ENCODE measurements at regions not wholly inside any gene's neighbourhood (a gene's known extent, or its start where the extent isn't known, plus 50 kb on each side); places are given as distances from the start of the nearest gene placed in this dataset.

GRCh38 chr15:95300958-95301357 lies 1029.5 kb upstream of the NR2F2 start:
- Histone ChIP-seq H3K27ac (ENCODE audit: low read depth, low read length) (no peak overlapping the region), H4K20me1 (replicated peaks in 1 of 2; ENCODE audit: control insufficient read depth in 1 of 2, insufficient read depth in 2 of 2, low read length in 2 of 2) (no peaks in the 10 kb centered on the region), H4K8ac (ENCODE audit: extremely low read depth, insufficient read depth, low read length) (no peak overlapping the region), H3K79me2 (ENCODE audit: control insufficient read depth in 1 of 2, insufficient read depth in 2 of 2, low read length in 2 of 2) (no peaks in the 10 kb centered on the region), H3K9ac (replicated peaks in 1 of 4; ENCODE audit: extremely low read depth in 1 of 4, low read depth in 3 of 4, low read length in 3 of 4) (no peak overlapping the region), H3K36me3 (ENCODE audit: control insufficient read depth in 2 of 4, insufficient read depth in 4 of 4, low read length in 3 of 4) (no peaks in the 10 kb centered on the region), H3K4me3 (ENCODE audit: extremely low read depth in 1 of 4, insufficient read depth in 2 of 4, low read depth in 3 of 4, low read length in 4 of 4) (no peak overlapping the region), H4K5ac (ENCODE audit: insufficient read length, low read depth, low read length) (no peak overlapping the region), H3K56ac (replicated peaks; ENCODE audit: insufficient read length, low read depth, low read length) (no peak overlapping the region), H2BK5ac (ENCODE audit: low read depth, low read length) (no peak overlapping the region), H2BK12ac (ENCODE audit: low read depth, low read length) (no peak overlapping the region), H3K18ac (ENCODE audit: extremely low read depth, low read length) (no peak overlapping the region), H3K23me2 (ENCODE audit: low read depth, low read length) (no peaks in the 10 kb centered on the region), H2BK20ac (ENCODE audit: low read length) (no peak overlapping the region), H3K14ac (ENCODE audit: insufficient read length) (no peak overlapping the region), H2AK5ac (ENCODE audit: low read depth, low read length) (no peak overlapping the region), H3K4ac (replicated peaks; ENCODE audit: insufficient read length, low read depth, low read length) (no peak overlapping the region), H2BK120ac (replicated peaks; ENCODE audit: low read depth, low read length) (no peak overlapping the region), H3K9me3 (ENCODE audit: insufficient read depth in 2 of 2, low read depth in 1 of 2, low read length in 1 of 2) (no peaks in the 10 kb centered on the region), H3K23ac (ENCODE audit: insufficient read length) (no peak overlapping the region), H3K27me3 (replicated peaks in 1 of 4; ENCODE audit: control insufficient read depth in 3 of 4, extremely low read depth in 1 of 4, insufficient read depth in 3 of 4, low read length in 3 of 4) (no peaks in the 10 kb centered on the region), H2AFZ (ENCODE audit: low read length) (no peak overlapping the region; the same call in 1 of the 2 replicates), H4K91ac (replicated peaks; ENCODE audit: insufficient read length, low read length) (no peak overlapping the region), H3K79me1 (ENCODE audit: low read depth, low read length) (no peaks in the 10 kb centered on the region), H3K4me1 (replicated peaks in 1 of 4; ENCODE audit: control insufficient read depth in 3 of 4, insufficient read depth in 4 of 4, low read length in 3 of 4) (no peaks in the 10 kb centered on the region), H3K4me2 (ENCODE audit: insufficient read depth in 1 of 2, low read depth in 2 of 2, low read length in 2 of 2) (no peak overlapping the region), H2BK15ac (ENCODE audit: low read length) (no peak overlapping the region)
- ChIA-PET CTCF (ENCODE audit: partially characterized antibody) (no interaction called here), POLR2A (ENCODE audit: partially characterized antibody) (no interaction called here)
- 91% methylated on average over 4 of the region's 4 CpGs; no CpG with 5 or more reads in 1 of the 2 experiments for WGBS, 2 experiments (ENCODE audit: extremely low coverage in 1 of 2, insufficient coverage in 1 of 2, insufficient read length in 1 of 2, insufficient replicate concordance in 2 of 2, low coverage in 1 of 2, low lambda C conversion rate in 2 of 2, missing lambda C conversion rate in 1 of 2)
- no peak for FAIRE-seq
- DNase-seq (ENCODE audit: low read depth in 1 of 2, low spot score in 2 of 2), result no peak
- TF ChIP-seq TBP (IDR thresholded peaks at IDR 0.05; ENCODE audit: low read depth, low read length) (no peak), CHD2 (IDR thresholded peaks at IDR 0.05; ENCODE audit: low read length) (no peak), KDM4A (IDR thresholded peaks at IDR 0.05; ENCODE audit: low read depth, low read length, severe bottlenecking) (no peak), SIN3A (conservative IDR thresholded peaks at IDR 0.05 in 1 of 2, IDR thresholded peaks at IDR 0.05 in 1 of 2; ENCODE audit: low read depth in 1 of 2, low read length in 2 of 2) (no peak)

Data from H1 (cell line).